WERI-Rb-1 (cell line): ENCODE measurements at regions not wholly inside any gene's neighbourhood (a gene's known extent, or its start where the extent isn't known, plus 50 kb on each side); places are given as distances from the start of the nearest gene placed in this dataset.
"Not testable (repeated sequence)": the region's sequence is repeated elsewhere in the genome, so short reads cannot be mapped to it uniquely, and the experiment has no call there.

Experiments used
- DNase-seq: peaks from one replicate; pipeline ENCODE4 v3.0.0-alpha.2; 2020
- H3K27ac ChIP-seq: fragments of 250-450 bp; sonication (Bioruptor Pico); 2 replicates; pipeline ENCODE4 v1.5.1; 2020; ENCODE audit warnings: mild to moderate bottlenecking, moderate library complexity
- H3K27me3 ChIP-seq: fragments of 250-450 bp; sonication (Bioruptor Pico); 2 replicates; pipeline ENCODE4 v1.5.1; 2021; ENCODE audit warnings: mild to moderate bottlenecking, low read depth, moderate library complexity; ENCODE audit not compliant: insufficient read depth, severe bottlenecking
- H3K36me3 ChIP-seq: fragments of 250-450 bp; sonication (Bioruptor Pico); 2 replicates; pipeline ENCODE4 v1.5.1; 2020; ENCODE audit warnings: mild to moderate bottlenecking, moderate library complexity
- H3K4me3 ChIP-seq: 2 replicates; pipeline ENCODE4 v1.5.1; 2011; ENCODE audit warnings: low read depth, mild to moderate bottlenecking, control low read depth, low read length
- H3K9me3 ChIP-seq: fragments of 250-450 bp; sonication (Bioruptor Pico); 2 replicates; pipeline ENCODE4 v1.5.1; 2021; ENCODE audit warnings: mild to moderate bottlenecking, moderate library complexity; ENCODE audit not compliant: severe bottlenecking

DNA sequence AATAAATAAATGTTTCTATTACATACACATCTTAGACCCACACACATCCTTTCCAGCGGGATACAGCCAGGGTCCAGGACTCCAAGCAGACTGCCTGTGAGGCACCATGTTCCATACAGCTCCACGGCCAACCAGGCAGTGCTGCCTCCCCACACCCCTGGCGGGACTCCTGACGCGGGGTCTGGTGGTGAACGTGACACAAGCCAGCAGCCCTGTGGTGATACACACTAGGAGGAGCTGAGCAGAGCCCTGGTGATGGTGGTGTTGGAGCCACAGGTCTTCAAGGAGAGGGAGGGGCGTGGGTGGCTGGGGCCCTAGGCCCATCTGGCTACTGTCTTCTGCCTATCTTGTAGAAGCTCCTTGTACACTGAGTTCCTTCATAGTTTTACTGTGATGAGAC, 53.1 kb upstream of the LPCAT1 start:
- not testable (repeated sequence) for H3K9me3 ChIP-seq, H3K4me3 ChIP-seq, DNase-seq, H3K36me3 ChIP-seq, H3K27ac ChIP-seq, H3K27me3 ChIP-seq

DNA sequence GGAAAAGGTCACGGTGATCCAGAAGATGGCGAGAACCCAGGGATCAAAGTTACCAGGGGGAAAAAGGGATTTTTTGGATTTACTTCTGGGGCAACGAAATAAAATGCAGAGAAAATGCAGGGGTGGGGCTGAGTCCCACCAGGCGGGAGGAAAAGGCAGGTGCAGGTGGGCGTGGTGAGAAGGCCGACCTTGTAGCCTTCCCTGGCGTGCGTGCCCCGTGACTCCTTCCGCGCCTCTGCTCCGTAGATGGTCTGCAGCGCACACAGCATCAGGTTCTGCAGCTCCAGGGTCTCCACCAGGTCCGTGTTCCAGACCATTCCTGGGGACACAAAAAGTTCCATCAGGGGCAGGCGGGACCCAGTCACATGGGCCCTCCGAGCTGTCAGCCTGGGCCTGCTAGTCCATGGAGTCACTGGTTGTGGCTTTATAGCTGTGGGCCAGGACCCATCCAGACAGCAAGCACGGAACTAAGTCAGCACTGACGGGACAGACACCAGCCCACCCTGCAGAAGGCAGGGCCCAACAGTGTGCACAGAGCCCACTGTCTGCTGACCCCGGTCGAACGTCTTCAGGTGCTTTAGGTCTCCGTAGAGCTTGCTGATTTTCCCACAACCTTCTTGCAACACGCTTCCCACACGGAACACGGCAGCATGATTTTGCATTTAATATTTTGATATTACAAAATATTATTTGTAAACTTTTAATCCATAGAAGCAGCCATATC, 52.4 kb upstream of the LPCAT1 start:
- H3K36me3 ChIP-seq: not testable (repeated sequence)

DNA sequence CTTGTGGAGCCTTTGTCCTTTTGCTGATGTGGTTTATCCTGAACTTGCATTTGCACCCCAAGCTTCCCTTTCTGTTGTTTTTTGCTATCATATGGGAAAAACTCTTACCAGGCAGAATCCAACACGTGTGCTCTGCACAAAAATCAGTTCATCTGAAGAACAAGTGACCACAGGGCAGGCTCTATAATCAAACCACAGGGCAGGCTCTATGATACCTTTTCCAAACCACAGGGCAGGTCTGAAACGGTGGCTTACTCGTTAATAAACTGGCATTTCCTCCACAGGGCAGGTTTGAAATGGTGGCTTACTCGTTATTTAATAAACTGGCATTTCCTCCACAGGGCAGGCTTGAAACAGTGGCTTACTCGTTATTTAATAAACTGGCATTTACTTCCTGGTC, 51.7 kb upstream of the LPCAT1 start:
- not testable (repeated sequence) for H3K4me3 ChIP-seq, DNase-seq, H3K9me3 ChIP-seq, H3K27ac ChIP-seq, H3K36me3 ChIP-seq, H3K27me3 ChIP-seq

More for the DNA sequence above, 52.4 kb upstream of the LPCAT1 start:
- H3K27ac ChIP-seq, H3K9me3 ChIP-seq, H3K4me3 ChIP-seq, DNase-seq, H3K27me3 ChIP-seq: not testable (repeated sequence)

DNA sequence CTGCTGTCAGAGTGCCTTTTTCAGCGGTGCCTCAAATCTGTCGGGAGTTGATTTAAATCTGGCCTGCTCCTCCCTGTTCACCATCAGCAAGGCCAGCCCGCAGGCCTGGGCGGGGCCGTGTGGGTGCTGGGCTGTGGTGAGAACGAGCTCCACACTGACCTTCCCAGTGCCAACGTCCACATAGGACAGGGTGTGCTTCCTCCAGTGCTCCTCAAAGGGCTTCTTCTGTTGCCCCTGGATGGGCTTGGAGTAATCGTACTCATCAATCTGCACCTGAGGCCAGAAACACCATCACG, 50.2 kb upstream of the LPCAT1 start:
- H3K9me3 ChIP-seq, H3K36me3 ChIP-seq, H3K27ac ChIP-seq, DNase-seq, H3K27me3 ChIP-seq, H3K4me3 ChIP-seq: not testable (repeated sequence)

DNA sequence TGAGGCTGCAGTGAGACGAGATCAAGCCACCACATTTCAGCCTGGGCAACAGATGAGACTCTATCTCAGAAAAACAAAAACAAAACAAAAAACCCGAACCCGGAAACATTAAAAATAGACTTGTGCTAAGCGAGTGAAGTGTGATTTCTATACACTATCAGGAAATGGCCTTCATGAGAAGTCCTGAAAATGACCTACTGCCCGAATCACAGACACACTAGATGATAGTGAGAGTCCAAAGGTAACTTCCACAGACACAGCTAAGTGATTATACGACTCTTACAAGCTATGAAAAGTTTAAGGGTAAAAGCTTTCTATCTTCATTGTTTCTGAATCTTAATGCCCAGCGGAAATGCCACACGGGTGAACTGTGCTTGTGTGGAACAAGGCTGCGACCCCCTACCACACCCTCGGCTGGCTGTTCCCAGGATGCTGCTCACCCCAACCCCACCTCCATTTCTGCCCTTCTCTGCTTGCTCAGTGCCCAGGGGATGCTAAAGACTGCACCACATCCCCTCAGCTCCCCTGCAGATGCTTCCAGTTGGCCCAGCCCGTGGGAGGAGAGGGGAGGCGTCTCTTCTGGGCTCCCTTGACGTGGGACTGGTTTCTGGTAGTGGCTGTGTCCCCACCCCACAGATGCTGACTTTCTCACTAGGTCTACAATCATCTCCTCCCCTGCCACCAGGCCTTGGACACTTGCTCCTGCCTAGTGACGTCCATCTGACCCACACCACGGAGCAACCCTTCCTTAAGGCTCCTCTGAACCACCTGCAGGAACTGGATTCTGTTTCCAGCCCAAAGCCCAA, 49.7 kb upstream of the LPCAT1 start:
- H3K27me3 ChIP-seq, H3K4me3 ChIP-seq, H3K27ac ChIP-seq, DNase-seq, H3K9me3 ChIP-seq, H3K36me3 ChIP-seq: not testable (repeated sequence)
